HK-2 (cell line): ENCODE measurements at regions not wholly inside any gene's neighbourhood (a gene's known extent, or its start where the extent isn't known, plus 50 kb on each side); places are given as distances from the start of the nearest gene placed in this dataset.
A peak's percentile ranks its signal among the peaks of the same experiment; 100 is the strongest.

Experiments used
- DNase-seq: peaks from one replicate; pipeline ENCODE4 v3.0.0-alpha.2; 2018; ENCODE audit not compliant: unreplicated experiment

DNA sequence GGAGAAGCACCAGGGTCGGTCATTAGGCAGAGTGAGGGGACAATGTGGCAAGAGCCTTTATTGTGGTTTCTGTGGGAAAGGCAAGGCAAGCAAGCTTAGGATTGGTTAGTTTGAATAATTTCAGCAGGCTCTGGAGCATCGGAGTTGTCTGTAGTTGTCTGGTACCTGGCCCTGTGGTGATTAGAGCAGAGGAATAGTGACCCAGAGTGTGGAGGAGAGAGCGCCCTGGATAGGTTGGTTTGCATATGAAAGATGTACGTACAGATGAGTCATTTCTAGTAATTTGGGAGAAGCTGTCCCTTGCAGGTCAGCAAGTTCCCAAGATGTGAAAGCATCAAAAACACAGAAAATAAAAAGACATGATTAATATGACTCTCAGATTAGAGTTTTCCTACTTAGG is 383.1 kb upstream of the MEX3C start:
- DNase-seq = no peak

GRCh38 chr18:51582551-51582950 is 385.1 kb upstream of the MEX3C start:
- no peak for DNase-seq

DNA sequence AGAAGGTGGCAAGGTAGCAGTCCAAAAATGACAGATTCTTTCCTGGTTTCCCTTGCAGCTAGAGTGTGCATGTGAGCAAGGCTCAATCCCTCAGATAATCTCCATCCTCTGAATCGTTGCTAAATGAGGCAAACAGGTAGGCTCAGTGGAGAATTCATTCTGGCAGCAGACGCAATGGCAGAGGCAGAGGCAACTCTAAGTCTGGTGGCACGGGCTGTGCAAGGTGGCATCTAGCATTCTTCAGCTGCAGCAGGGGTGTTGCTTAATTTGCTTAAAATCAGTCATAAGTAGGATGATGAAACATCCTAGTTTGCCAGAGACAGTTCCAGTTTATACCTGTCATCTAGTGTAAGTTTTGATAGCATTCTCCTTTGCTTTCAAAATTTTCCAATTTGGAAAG is 391.1 kb upstream of the MEX3C start:
- DNase-seq = no peak

DNA sequence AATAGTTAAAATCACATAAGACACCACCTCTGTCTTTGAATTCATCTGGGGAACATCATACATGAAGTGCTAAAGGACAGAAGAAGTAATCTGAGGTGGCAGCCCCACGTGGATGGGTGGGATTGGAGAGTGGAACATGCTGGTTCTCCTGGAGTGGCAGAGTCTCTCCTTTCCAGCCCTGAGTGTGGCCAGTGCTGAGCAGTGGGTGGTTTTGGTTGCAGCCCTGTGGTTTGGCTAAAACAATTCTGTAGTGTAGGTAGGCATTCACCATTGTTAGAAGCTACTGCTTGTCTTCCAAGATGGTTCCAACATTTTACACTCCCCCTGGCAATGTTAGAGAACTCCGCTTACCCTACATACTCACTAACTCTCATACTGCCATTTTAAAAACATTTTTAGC is 396.4 kb upstream of the MEX3C start:
- DNase-seq = no peak

DNA sequence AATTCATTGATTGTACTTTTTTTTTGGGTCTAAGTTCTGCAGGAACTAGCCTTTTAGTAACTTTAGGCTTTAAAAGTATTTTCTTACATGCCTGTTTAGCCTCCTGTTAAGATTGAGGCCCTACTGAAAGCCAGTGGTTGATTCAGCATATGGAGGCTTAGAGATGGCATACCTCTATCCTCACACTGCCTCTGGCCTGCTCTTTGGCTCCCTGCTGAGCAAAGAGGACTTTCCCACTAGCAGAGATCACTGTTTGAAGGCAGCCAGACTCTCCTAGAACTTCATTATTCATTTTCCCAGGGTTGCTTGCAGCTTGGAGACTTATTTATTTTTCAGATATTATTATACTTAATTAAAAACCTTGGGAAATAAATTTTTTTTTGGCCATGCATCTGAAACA is 405.6 kb upstream of the MEX3C start:
- DNase-seq = no peak

GRCh38 chr18:51603551-51603950 is 406.1 kb upstream of the MEX3C start:
- DNase-seq = no peak

DNA sequence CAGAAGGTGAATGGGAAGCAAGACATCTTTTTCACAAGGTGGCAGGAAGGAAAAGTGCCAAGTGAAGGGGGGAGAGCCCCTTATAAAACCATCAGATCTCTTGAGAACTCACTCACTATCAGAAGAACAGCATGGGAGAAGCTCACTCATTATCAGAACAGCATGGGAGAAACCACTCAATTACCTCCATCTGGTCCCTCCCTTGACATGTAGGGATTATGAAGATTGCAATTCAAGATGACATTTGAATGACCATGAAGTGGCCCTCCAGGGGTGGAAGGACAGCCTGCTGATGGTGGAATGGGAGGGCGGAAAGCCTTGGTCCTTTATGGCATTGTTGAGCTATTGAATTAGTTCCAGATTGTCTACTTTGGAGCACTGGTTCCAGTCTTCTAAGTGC is 413.0 kb upstream of the MEX3C start:
- no peak for DNase-seq

GRCh38 chr18:51611326-51611725 is 413.8 kb upstream of the MEX3C start:
- DNase-seq = no peak

DNA sequence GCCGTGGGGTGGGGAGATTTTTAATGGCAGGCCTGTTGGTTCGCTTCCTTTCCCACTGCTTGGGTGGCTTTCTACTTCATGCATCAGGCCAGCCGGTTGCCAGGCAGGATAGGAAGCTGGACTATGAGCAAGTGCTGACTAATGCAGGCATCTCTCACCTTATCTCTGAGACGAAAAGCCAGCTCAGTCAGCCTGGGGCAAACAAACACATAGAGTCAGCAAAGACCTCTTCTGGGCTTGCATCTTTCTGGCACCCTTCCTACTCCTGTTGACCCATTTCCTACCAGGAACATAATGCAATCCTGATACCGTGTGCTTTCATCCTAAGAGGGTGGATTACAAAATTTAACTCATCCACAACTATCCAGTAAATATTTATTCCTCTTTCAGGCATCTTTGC is 416.6 kb upstream of the MEX3C start:
- peak; percentile 2 for DNase-seq

- no peak for DNase-seq
Observed at GRCh38 chr18:51614967-51615571, 417.6 kb upstream of the MEX3C start.

GRCh38 chr18:51617167-51617566 is 419.7 kb upstream of the MEX3C start:
- DNase-seq = no peak

GRCh38 chr18:51617572-51618260 is 420.2 kb upstream of the MEX3C start:
- DNase-seq = no peak

DNA sequence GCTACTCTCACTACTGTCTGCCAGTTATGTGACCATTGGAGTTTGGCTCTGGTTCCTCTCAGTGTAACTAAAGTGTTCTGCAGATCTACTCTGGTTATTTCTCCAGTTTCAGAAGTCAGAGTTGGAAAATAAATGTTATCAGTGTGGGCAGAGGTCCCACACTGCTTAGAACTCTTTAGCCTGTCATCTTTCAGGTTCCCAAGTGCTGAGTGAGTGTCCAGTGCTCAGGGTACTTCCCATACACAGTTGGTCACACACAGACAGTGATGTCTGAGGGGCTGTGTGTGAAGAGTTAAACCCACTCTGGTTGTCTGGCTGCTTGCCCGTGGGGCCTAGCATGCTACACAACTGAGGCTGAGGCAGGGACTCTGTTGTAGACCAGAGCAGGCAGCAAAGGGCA is 421.8 kb upstream of the MEX3C start:
- no peak for DNase-seq

DNA sequence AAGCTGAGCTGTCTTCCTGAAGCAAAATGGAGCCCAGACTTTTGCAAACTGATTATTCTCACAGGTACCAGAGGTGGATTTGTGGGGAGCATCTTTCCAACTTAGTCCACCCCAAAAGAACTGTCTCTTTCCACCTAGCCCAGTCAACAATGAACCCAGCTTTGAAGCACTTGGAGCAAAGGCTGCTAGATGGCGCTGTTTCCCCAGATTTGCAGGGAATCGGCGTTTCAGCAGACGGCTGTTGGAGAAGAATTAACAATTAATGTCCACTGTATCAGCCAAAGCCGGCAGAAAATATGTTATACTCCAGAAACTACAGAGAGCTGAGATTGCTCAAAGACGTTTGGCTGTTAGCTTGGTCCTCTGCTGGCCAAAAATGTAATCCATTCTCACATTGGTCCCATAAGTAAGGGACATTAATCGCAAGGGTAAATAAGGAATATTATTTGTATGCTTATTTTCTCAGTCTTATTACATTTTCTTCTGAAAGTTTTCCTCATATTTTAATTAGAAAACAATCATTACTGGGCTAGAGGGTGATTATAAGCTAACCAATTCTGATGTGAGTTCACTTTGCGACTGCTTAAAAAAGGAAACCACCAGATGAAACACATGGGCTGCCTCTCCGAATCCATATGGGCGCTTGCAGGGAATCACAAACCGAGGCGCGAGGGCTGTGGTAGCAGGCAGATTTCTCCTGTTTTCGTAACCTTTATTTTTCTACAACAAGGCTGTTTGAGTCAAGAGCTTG is 423.8 kb upstream of the MEX3C start:
- DNase-seq = peak; percentile 42

DNA sequence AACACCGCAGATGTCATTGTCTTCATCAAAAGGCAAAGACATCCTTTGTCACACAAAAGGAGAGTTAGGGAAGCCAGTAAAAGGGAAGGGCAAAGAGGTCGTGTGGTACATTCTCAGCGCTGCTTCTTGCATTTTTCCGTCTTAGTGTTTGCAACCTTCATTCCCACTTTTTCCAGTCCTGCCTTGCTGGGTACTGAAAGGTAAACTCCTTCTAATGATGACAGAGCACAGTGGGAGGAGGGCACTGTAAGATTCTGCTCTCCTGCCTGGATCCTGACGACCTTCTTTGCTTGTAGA is 424.3 kb upstream of the MEX3C start:
- no peak for DNase-seq

DNA sequence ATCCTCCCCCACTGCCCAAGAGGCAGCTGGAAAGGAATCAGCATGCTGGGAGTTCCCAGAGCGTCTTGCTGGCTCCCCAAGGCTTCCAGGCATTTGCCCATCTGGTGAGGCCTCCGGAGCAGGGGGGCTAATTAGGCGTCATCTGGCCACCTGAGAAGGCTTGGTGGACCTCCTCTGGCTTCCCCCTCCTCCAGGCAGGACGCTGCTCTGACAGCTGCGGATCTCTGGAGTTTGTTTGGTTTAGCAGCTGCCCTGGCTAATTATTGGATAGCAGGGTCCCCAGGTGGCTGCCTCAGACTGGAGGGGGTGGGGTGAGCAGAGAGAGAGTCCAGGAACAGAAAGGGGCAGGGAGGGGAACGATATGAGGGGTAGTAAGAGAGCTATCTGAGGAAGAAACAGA is 425.2 kb upstream of the MEX3C start:
- no peak for DNase-seq

DNA sequence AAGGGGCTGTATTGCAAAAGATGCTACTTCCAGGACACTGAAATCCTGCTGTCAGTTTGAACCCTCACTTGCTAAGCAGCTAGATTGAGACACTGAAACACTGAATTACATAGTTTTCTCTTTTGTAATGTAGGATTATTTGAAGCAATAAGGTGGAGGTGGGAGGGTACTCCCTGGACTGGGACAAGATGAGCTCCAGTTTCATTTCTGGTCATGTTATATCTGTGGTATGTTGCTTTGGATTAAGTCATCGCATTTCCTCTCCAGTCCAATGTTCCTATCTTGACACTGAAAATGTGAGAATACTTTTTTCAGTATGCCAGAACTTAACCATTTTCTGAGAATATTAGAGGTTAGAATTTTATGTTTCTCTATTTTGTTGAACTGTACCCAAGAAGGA is 426.2 kb upstream of the MEX3C start:
- no peak for DNase-seq

DNA sequence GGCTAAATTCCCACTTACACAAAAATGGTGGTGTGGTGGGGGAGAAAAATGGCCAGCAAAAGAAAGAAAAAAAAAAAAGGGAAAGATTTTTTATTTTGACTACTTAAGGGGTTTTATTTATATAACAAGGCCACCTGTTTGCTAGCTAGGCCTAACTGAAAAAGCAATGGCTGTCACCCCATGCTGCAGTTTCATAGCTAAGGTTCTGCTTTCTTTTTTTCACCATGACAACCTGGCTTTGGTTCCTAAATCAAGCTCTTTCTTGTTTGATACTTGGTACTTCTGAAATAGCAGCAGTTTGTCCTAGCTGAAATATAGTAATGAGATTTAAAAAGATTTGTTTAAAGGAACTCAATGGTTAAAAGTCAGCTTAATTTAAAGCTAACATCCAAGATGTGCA is 433.2 kb upstream of the MEX3C start:
- no peak for DNase-seq

- no peak for DNase-seq
Observed at GRCh38 chr18:51637881-51638280, 440.4 kb upstream of the MEX3C start.

DNA sequence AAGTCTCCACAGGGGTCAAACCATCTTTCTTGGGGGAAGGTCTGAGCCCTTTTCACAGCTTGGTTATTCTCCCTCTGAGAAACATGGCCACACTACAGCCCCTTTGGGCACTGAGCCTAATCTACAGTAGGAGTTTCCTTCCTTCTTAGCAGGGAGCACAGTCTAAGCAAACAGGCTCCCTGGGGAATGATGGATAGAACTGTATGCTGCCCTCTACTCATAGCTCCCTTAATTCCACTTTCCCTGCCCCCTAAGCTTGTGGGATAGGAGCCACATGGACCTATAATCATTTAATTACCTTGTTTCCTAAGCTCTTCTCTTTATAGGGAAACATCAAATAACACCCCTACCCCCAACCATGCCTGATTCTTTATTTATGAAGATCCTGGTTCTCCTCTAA is 442.1 kb upstream of the MEX3C start:
- DNase-seq = no peak

DNA sequence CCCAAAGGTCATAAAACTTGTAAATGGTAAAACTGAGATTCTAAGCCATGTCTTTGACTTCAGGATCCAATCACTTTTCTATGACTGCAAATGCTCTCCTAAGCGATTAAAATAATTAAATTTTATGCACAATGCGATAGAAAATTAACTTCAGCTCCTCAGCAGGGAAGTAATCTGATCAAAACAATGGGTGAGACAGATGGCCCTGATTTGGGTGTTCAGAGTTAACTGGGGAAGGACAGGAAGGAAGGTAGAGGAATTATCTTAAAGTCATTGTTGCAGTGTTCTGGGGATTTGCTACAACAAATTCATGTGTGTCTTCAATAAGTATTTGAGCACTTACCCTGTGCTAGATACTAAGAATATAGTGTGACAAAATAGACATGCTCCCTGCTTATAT is 446.0 kb upstream of the MEX3C start:
- DNase-seq = no peak

DNA sequence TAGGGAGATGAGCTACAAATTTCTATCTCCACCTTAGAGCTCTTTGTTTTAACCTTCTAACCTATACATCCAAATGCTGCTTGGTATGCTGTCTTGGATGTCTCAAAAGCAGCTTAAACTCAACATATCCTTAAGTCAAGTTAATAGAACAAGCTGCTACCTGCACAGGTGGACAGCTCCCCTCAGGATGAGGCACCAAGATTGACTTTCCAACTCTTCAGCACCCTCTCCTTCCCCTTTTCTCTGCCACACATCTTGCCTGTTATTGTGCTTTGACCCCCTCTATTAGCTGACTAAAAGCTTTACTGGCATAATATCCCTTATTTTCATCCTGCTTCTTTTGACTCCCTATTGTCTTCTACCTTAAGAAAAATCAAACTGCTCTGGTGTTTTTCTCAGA is 448.1 kb upstream of the MEX3C start:
- no peak for DNase-seq

GRCh38 chr18:51647346-51647745 is 449.9 kb upstream of the MEX3C start:
- no peak for DNase-seq

DNA sequence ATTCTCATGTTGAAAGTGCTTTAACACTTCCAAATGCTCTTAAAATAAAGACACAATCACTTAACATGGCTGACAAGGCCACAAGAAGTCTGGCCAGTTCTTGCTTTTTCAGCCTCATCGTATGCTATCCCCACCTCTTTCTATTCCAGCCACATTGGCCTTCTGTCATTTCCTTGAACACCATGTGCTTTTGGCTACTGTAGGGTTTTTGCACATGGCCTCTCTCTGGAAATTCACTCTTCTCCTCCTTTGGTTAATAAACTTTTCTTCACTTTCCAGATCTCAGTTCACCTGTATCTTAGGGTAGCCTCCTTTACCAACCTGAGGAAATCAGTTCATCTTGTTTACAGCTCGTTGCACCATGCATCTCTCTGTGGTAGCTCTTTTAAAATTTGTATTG is 450.5 kb upstream of the MEX3C start:
- DNase-seq = no peak
